ENCODE measurements at regions not wholly inside any gene's neighbourhood (a gene's known extent, or its start where the extent isn't known, plus 50 kb on each side); places are given as distances from the start of the nearest gene placed in this dataset.

- DNase-seq (ENCODE audit: low read depth, low spot score), result no peak
These were observed 207.0 kb upstream of the CCDC68 start for GRCh38 chr18:55166260-55166598.

DNA sequence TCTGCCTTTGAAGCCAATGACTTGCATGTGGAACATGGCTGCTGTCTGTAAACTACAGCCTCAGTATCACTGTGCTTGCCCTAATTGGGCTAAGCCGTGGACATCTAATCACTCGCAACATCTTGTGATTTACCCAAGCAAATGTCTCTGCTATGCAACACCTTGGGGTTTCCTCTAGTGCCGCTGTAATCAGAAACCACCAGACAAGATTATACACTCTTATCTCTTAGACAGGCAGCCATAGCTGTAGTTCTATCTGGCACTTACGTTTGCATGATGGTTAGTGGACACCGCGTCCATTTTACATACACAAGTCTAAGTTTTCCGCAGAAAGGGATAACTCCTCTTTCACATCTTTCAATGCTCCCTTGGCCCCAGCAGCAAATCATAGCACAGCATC is 204.3 kb upstream of the CCDC68 start:
- no peak for DNase-seq (ENCODE audit: low read depth, low spot score)

DNA sequence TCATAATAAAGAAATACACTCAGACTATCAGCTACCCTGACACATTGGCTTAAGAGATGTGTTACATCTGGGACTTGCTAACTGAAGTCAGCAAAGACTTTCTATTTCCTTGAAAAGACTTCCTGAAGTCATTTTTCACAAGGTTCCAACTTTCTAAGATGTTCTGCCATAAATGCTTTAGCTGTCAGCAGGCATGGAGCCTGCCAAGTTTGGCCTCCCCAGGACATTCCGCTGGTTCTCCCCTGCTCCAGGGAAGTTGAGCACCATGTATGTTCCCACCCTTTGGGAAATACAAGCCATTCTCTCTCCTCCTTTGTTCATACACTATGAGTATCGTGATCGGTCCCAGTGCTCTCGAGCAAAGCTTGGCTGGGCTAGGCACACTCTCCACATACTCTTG is 202.7 kb upstream of the CCDC68 start:
- no peak for DNase-seq (ENCODE audit: low read depth, low spot score)

DNA sequence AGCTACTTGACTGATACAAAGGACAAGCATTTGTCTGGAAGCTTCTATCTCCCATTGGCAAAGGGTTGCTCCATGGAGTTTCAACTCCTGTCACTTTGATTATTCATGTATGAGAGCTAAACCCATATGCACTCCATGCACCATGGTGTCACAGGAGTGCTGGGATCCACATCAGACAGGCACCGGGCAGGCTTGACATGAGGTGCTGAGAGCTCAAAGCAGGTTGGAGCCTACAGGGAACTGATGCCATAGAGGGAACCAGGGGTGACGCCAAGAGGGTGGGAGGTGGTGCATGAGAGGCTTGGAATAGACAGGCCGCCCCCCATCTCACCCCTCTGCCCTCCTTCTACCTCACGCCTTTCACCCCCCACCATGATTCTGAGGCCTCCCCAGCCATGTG is 199.8 kb upstream of the CCDC68 start:
- no peak for DNase-seq (ENCODE audit: low read depth, low spot score)

DNA sequence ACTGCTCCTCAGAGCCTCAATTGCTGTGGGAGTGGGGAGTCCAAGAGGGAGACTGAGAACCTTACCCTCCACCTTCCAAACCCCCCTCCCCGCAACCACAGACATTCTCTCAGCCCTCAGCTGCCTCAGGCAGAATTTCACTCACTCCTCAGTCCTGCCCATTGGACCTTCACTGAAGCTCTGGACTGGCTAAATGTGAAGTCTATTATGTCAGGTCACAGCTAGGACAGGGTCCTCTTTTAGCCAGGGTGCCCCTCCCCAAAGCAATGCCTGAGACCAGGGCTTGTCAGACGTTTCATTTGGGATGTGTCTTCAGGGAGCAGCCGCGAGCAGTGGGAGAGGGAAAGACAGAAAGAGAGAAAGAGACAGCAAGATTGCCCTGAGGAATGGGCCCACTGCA is 199.3 kb upstream of the CCDC68 start:
- DNase-seq (ENCODE audit: low read depth, low spot score), result no peak

DNA sequence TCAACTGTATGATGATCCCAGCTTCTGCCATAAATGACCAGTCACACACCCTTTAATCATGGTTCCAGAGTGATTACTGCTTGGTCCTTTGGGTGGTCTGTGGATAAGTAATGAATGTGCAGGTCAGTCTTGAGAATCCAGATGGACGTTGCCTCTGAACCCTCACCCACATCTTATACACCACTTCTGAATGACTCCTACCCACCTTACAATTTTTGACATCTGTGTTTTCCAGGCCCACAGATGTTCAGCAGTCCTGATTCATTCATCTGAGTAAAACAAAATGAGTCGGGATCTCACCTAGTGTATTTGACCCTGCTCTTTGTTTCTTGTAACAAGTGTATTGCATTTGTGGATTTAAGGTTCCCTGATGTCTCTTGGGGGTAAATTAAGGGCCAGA is 194.1 kb upstream of the CCDC68 start:
- no peak for DNase-seq (ENCODE audit: low read depth, low spot score)

GRCh38 chr18:55152801-55153200 is 193.5 kb upstream of the CCDC68 start:
- no peak for DNase-seq (ENCODE audit: low read depth, low spot score)

DNA sequence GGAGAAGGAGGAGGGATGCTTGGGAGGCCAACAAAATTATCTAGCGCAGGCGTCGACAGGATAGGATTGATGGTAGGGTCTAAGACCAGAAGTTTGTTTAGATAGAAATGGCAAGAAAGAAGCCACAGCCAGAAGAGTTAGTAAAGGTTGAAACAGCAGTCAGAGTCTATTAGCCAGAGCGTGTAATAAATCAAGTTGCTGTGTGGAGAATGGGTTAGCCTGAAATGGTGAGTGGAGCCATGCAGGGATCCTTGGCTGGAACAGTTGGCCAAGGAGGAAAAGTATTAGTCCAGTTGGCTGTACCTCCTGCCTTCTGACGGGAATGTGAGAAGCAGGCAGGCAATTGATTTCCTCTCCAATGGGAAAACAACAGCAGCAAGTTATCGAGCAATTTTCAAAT is 190.7 kb upstream of the CCDC68 start:
- DNase-seq (ENCODE audit: low read depth, low spot score), result no peak

DNA sequence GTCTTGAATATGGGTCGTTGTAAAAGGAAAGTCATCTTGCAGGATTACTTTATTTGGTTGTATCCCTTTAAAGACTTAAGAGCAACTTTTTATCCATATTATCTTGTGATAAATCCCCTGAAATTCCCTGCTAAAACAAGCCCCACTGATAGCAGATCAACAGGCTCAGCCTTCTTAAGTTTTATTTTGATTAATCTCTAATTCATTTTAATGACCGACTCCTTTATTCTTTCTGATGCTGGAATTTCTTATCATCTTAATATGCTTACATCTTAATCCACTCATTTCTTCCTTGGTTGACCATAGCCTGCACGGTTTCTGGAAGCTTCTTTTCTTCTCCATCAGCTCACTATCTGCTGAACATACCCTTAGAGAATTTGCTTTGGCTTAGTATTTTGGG is 188.5 kb upstream of the CCDC68 start:
- DNase-seq (ENCODE audit: low read depth, low spot score), result no peak

DNA sequence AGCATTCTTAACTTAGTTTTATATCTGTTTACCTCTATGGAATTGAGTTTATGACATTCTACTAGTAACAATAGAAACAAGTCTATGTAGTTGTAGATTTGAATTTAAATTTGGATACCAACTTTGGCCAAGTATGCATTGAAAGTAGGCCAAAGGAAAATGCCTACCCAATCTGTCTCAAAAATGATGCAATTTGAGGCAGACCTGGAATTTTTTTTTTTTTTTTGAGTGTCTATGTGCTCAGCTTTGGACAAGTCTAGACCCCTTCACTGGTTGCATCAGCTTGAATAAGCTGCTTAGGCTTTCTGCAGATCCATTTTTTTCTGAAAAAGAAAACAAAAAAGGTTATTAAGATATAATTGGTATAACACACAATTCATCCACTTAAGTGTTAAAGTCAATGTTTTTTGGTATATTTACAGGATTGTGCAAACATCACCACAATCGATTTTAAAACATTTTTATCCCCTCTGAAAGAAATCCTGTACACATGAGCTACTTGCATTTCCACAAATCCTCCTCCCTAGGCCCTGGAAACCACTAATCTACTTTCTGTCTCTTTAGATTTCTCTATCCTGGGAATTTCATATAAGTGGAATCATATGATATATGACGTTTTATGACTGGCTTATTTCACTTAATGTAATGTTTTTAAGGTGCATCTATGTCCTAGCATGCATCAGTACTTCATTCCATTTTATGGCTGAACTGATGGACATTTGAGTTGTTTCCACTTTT is 185.1 kb upstream of the CCDC68 start:
- no peak for DNase-seq (ENCODE audit: low read depth, low spot score)

- DNase-seq (ENCODE audit: low read depth, low spot score), result no peak
These were observed 183.1 kb upstream of the CCDC68 start for GRCh38 chr18:55142410-55142809.

GRCh38 chr18:55141318-55141717 is 182.1 kb upstream of the CCDC68 start:
- DNase-seq (ENCODE audit: low read depth, low spot score), result no peak

GRCh38 chr18:55139836-55140235 is 180.6 kb upstream of the CCDC68 start:
- DNase-seq (ENCODE audit: low read depth, low spot score), result no peak

GRCh38 chr18:55139307-55139706 is 180.0 kb upstream of the CCDC68 start:
- DNase-seq (ENCODE audit: low read depth, low spot score), result no peak

DNA sequence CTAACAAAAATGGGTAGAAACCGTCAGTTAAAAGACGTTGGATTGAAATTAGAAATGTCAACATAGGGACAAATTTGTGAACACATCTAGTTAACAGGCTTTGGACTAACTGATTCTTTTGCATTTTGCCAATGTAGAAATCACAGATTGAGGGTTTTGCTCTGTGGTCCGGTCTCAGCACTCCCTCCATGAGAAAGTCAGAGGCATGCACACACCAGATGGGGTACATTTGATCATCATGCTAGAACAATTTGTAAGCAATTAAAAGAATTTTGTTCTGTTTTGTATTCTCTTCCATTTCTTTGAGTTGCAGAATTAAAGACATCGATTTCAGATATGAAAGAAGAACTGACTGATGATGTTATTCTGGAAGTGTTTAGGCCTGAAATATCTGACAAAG is 179.1 kb upstream of the CCDC68 start:
- no peak for DNase-seq (ENCODE audit: low read depth, low spot score)

DNA sequence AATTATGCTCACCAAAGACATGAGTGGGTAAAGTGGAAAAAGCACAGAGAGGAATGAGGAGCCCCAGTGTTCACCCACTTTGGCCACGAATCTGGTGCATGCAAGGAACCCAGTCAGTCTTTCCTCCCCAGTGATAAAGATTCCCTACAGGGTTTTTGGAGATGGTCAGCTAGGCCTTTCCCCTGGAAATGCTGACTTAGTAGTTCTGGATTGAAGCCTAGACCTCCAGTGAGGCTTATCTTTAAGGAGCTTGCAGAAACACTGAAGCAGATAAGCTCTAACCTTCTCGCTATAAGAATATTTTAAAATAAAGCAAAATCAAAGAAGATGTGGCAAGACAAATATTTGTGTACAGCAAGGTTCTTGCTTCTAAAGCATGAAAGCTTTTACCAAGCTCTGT is 178.3 kb upstream of the CCDC68 start:
- DNase-seq (ENCODE audit: low read depth, low spot score), result no peak

GRCh38 chr18:55136864-55137263 is 177.6 kb upstream of the CCDC68 start:
- no peak for DNase-seq (ENCODE audit: low read depth, low spot score)

- DNase-seq (ENCODE audit: low read depth, low spot score), result peak; percentile 1
These were observed 177.0 kb upstream of the CCDC68 start for GRCh38 chr18:55136258-55136657.

DNA sequence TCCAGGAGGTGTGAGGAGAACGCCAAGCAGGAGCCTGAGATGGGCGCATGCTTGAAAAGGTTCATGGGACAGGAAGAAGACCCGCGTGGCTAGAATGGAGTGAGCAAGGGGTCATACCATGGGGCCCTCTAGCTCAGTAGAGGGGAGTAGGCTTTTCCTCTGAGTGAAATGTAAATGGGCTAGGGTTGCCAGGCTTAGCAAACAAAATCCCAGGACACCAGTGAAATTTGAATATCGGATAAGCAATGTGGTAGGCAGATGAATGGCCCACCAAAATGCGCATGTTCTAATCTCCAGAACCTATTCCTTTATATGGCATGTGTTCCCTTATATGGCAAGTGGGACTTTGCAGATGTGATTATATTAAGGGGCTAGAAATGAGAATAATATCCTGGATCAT is 174.1 kb upstream of the CCDC68 start:
- DNase-seq (ENCODE audit: low read depth, low spot score), result no peak

GRCh38 chr18:55128437-55128836 is 169.2 kb upstream of the CCDC68 start:
- no peak for DNase-seq (ENCODE audit: low read depth, low spot score)

- DNase-seq (ENCODE audit: low read depth, low spot score), result no peak
These were observed 165.0 kb upstream of the CCDC68 start for GRCh38 chr18:55124078-55124763.

- DNase-seq (ENCODE audit: low read depth, low spot score), result no peak
These were observed 164.1 kb upstream of the CCDC68 start for GRCh38 chr18:55123361-55123760.

DNA sequence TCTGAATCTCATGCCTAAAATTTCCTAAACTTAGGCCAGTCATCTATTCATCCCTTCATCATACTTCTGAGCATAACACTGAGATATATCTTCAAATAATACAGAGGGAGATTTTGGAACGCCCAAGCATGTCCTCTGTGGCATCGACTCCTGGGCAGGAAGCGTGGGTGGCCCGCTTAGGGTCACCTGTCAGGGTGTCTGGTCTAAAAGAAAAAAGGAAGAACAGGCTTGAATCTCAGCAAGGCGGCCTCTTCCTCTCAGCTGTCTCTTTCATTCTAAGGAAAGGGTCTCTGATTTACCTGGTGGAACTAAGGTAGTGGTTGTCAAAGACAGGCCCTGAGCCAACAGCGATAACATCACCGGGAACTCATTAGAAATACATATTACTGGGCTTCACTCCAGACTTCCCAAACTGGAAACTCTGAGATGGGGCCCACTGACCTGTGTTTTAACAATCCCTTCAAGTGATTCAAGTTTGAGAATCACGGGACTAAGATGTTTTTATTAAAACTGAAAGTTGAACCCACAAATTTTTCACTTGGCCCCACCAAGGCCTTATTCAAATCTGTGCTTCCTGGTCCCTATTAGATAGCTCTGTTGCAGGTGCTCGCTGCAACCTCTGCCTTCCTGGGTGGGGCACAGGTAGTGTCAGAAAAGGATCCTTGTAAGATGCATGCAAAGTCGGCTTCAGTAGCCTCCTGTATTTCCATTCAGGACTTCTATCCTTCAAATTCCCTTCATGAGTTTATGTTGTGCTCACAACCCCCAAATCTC is 162.3 kb upstream of the CCDC68 start:
- DNase-seq (ENCODE audit: low read depth, low spot score), result no peak
